GM12878 (cell line): ENCODE measurements at regions not wholly inside any gene's neighbourhood (a gene's known extent, or its start where the extent isn't known, plus 50 kb on each side); places are given as distances from the start of the nearest gene placed in this dataset.

Experiments
- ATAC-seq: fragments of 200-7000 bp; cut with Tn5 transposase; 3 replicates; pipeline ENCODE4 v1.9.1; 2020; ENCODE audit warnings: mild to moderate bottlenecking, moderate library complexity
- BruUV-seq: library from RNA; stranded (reverse); fragments of 400-500 nt; replicated peaks from 2 replicates; lab custom pipeline; 2021; lab: Mats Ljungman, UMichigan
- CTCF ChIA-PET: fragments of 300-600 bp; sonication (Branson Sonifier 250); formaldehyde crosslinking; extraction: SDS; loops from one replicate; lab custom pipeline; 2021; ENCODE audit warnings: inconsistent platforms; lab: Yijun Ruan, JAX
- POLR2A ChIA-PET: fragments of 350-600 bp; formaldehyde crosslinking; extraction: SDS; loops from one replicate; lab custom pipeline; 2021; ENCODE audit warnings: inconsistent platforms; lab: Charles Lee
- RAD21 ChIA-PET: fragments of 300-600 bp; sonication (Branson Sonifier 250); formaldehyde crosslinking; loops from one replicate; lab custom pipeline; 2023; ENCODE audit warnings: antibody characterized with exemption; ENCODE audit not compliant: unreplicated experiment; lab: Charles Lee
- SMC1A ChIA-PET: fragments of 300-600 bp; sonication (Branson Sonifier 250); formaldehyde crosslinking; loops from one replicate; lab custom pipeline; 2023; ENCODE audit not compliant: unreplicated experiment, uncharacterized antibody; lab: Charles Lee
- DNase-seq: peaks from one replicate; pipeline ENCODE4 v3.0.0-alpha.2; 2011; ENCODE audit warnings: low read depth, low spot score
- FAIRE-seq: peaks from 3 replicates; lab custom pipeline; 2011; peaks lifted over from hg19 to GRCh38; lab: Jason Lieb, UNC
- H2AFZ ChIP-seq: 2 replicates; pipeline ENCODE4 v1.6.0; 2011; ENCODE audit warnings: low read depth, low read length, control low read depth; ENCODE audit not compliant: control insufficient read depth
- H3K27ac ChIP-seq: 2 replicates; pipeline ENCODE4 v1.5.1; 2011; ENCODE audit warnings: control low read depth; ENCODE audit not compliant: control insufficient read depth, insufficient read depth
- H3K27me3 ChIP-seq, 2 experiments: replicated peaks in 1 of 2; 2 replicates each; pipeline versions ENCODE4 v1.6.0 to v1.6.1; 2011; ENCODE audit warnings: low read length in 1 of 2; ENCODE audit not compliant: control insufficient read depth in 2 of 2, insufficient read depth in 2 of 2
- H3K36me3 ChIP-seq, 2 experiments: 2 replicates each; pipeline ENCODE4 v1.5.1; 2011; ENCODE audit warnings: low read length in 1 of 2; ENCODE audit not compliant: control insufficient read depth in 2 of 2, insufficient read depth in 2 of 2
- H3K4me1 ChIP-seq: 2 replicates; pipeline ENCODE4 v1.6.1; 2011; ENCODE audit warnings: mild to moderate bottlenecking, low read length, moderate library complexity, mixed read lengths; ENCODE audit not compliant: control insufficient read depth, insufficient read depth
- H3K4me2 ChIP-seq: 2 replicates; pipeline ENCODE4 v1.6.0; 2011; ENCODE audit warnings: control low read depth; ENCODE audit not compliant: control insufficient read depth, insufficient read depth
- H3K4me3 ChIP-seq: fragments of 200-600 bp; sonication (generic); 2 replicates; pipeline ENCODE4 v1.5.1; 2016
- H3K79me2 ChIP-seq: 2 replicates; pipeline ENCODE4 v1.6.0; 2011; ENCODE audit warnings: low read length; ENCODE audit not compliant: control insufficient read depth, insufficient read depth
- H3K9ac ChIP-seq: 2 replicates; pipeline ENCODE4 v1.8.0; 2011; ENCODE audit warnings: low read length, control low read depth, mixed read lengths; ENCODE audit not compliant: control insufficient read depth, insufficient read depth
- H3K9me3 ChIP-seq: replicated peaks from 3 replicates; pipeline ENCODE4 v1.5.1; 2011; ENCODE audit warnings: mild to moderate bottlenecking, low read length; ENCODE audit not compliant: control insufficient read depth, insufficient read depth
- H4K20me1 ChIP-seq: 2 replicates; pipeline ENCODE4 v1.6.0; 2011; ENCODE audit not compliant: control insufficient read depth, insufficient read depth
- ATF7 ChIP-seq: fragments of 450-650 bp; IDR thresholded peaks from 2 replicates; pipeline ENCODE4 v1.6.1; 2016; ENCODE audit warnings: low read depth, mild to moderate bottlenecking
- EP300 ChIP-seq, 2 experiments: fragments of 150-350 bp in 1 of 2; IDR thresholded peaks; 2 replicates each; pipeline ENCODE4 v1.6.1; 2011 to 2012; ENCODE audit warnings: low read depth in 2 of 2, low read length in 2 of 2, borderline replicate concordance in 1 of 2, improper control_type of control experiment in 1 of 2, inconsistent platforms in 1 of 2; ENCODE audit not compliant: control insufficient read depth in 1 of 2
- POU2F2 ChIP-seq: IDR thresholded peaks from 3 replicates; pipeline ENCODE4 v1.6.1; 2011; ENCODE audit warnings: low read depth, mild to moderate bottlenecking, low read length, borderline replicate concordance
- RUNX3 ChIP-seq: IDR thresholded peaks from 2 replicates; pipeline ENCODE4 v1.6.1; 2012; ENCODE audit warnings: low read length, inconsistent platforms
- WGBS: methylation state at CpG from one replicate; pipeline ENCODE4 v1.1.6; 2016; ENCODE audit warnings: low lambda C conversion rate; ENCODE audit not compliant: insufficient replicate concordance, insufficient coverage; ENCODE audit errors: missing lambda C conversion rate; 5-methylcytosine and 5-hydroxymethylcytosine counted together
- in situ Hi-C: fragments of 300-500 bp; cut with MboI; formaldehyde crosslinking; loops from 9 replicates; pipeline ENCODE4 v1.14.3; 2018; ENCODE audit warnings: mixed read lengths
- intact Hi-C: fragments of 100-400 bp; cut with micrococcal nuclease; formaldehyde crosslinking; loops from one replicate; pipeline ENCODE4 v1.14.2; 2022; ENCODE audit not compliant: unreplicated experiment
- TF ChIP-seq, protein P1 (sequence below): fragments of 450-650 bp; IDR thresholded peaks from 2 replicates; pipeline ENCODE4 v1.6.1; 2016; ENCODE audit warnings: mild to moderate bottlenecking
- TF ChIP-seq, protein P2 (sequence below): fragments of 450-650 bp; IDR thresholded peaks from 2 replicates; pipeline ENCODE4 v1.6.1; 2017; ENCODE audit warnings: mild to moderate bottlenecking, low read depth, inconsistent platforms; ENCODE audit not compliant: poor library complexity, severe bottlenecking
- TF ChIP-seq, protein P3 (sequence below): fragments of 450-650 bp; IDR thresholded peaks from 2 replicates; pipeline ENCODE4 v1.6.1; 2014; ENCODE audit warnings: mild to moderate bottlenecking
- TF ChIP-seq, protein P4 (sequence below): fragments of 450-650 bp; conservative IDR thresholded peaks from 2 replicates; pipeline ENCODE4 v1.6.1; 2017; ENCODE audit warnings: mild to moderate bottlenecking, moderate library complexity

DNA sequence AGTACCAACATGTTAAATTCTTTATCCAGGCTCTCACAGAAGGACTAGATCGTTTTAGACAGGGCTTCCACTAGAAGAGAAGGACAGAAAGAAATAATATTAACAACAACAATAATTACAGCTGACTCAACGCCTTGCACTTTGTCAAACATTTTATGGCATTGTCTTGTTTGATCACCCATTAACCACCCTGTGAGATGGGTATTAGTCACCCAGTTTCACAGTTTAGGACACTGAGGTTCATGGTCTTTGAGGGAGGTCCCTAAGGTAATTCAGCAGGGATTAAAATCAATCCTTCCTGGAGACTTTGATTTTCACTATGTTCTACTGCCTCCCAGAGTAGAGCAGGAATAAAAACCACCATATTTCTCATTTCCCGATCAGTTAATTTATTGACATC, 51.4 kb upstream of the BNC2 start:
- no peak overlapping the region for H3K27ac ChIP-seq
- H3K27me3 ChIP-seq, result no peaks in the 10 kb centered on the region
- FAIRE-seq (no peak), ATAC-seq (no peak)
- H4K20me1 ChIP-seq, result no peaks in the 10 kb centered on the region
- H3K79me2 ChIP-seq, result no peaks in the 10 kb centered on the region
- H3K9me3 ChIP-seq, result no peaks in the 10 kb centered on the region; the same call in 2 of the 3 replicates
- CTCF ChIA-PET, result no interaction called here
- TF ChIP-seq POU2F2, result no peak
- no peak for TF ChIP-seq RUNX3
- TF ChIP-seq ATF7, result no peak
- TF ChIP-seq, protein P1, sequence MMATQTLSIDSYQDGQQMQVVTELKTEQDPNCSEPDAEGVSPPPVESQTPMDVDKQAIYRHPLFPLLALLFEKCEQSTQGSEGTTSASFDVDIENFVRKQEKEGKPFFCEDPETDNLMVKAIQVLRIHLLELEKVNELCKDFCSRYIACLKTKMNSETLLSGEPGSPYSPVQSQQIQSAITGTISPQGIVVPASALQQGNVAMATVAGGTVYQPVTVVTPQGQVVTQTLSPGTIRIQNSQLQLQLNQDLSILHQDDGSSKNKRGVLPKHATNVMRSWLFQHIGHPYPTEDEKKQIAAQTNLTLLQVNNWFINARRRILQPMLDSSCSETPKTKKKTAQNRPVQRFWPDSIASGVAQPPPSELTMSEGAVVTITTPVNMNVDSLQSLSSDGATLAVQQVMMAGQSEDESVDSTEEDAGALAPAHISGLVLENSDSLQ, result no peak
- TF ChIP-seq, protein P2, sequence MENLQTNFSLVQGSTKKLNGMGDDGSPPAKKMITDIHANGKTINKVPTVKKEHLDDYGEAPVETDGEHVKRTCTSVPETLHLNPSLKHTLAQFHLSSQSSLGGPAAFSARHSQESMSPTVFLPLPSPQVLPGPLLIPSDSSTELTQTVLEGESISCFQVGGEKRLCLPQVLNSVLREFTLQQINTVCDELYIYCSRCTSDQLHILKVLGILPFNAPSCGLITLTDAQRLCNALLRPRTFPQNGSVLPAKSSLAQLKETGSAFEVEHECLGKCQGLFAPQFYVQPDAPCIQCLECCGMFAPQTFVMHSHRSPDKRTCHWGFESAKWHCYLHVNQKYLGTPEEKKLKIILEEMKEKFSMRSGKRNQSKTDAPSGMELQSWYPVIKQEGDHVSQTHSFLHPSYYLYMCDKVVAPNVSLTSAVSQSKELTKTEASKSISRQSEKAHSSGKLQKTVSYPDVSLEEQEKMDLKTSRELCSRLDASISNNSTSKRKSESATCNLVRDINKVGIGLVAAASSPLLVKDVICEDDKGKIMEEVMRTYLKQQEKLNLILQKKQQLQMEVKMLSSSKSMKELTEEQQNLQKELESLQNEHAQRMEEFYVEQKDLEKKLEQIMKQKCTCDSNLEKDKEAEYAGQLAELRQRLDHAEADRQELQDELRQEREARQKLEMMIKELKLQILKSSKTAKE, result no peak
- TF ChIP-seq, protein P3, sequence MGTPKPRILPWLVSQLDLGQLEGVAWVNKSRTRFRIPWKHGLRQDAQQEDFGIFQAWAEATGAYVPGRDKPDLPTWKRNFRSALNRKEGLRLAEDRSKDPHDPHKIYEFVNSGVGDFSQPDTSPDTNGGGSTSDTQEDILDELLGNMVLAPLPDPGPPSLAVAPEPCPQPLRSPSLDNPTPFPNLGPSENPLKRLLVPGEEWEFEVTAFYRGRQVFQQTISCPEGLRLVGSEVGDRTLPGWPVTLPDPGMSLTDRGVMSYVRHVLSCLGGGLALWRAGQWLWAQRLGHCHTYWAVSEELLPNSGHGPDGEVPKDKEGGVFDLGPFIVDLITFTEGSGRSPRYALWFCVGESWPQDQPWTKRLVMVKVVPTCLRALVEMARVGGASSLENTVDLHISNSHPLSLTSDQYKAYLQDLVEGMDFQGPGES, result no peak
- TF ChIP-seq EP300 (IDR thresholded peaks at IDR 0.05; ENCODE audit: borderline replicate concordance in 1 of 2, control insufficient read depth in 1 of 2, low read depth in 2 of 2, low read length in 2 of 2), result no peak
- TF ChIP-seq, protein P4, sequence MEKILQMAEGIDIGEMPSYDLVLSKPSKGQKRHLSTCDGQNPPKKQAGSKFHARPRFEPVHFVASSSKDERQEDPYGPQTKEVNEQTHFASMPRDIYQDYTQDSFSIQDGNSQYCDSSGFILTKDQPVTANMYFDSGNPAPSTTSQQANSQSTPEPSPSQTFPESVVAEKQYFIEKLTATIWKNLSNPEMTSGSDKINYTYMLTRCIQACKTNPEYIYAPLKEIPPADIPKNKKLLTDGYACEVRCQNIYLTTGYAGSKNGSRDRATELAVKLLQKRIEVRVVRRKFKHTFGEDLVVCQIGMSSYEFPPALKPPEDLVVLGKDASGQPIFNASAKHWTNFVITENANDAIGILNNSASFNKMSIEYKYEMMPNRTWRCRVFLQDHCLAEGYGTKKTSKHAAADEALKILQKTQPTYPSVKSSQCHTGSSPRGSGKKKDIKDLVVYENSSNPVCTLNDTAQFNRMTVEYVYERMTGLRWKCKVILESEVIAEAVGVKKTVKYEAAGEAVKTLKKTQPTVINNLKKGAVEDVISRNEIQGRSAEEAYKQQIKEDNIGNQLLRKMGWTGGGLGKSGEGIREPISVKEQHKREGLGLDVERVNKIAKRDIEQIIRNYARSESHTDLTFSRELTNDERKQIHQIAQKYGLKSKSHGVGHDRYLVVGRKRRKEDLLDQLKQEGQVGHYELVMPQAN, result no peak
- TF ChIP-seq, all 136 proteins: peak for 0
- no peak overlapping the region for H3K4me3 ChIP-seq
- ChIA-PET RAD21 (no interaction called here), SMC1A (no interaction called here), POLR2A (interaction anchor here (0.5 kb wide), 1 partner anchor 9 kb away, joined by 3 read pairs; no protein-coding TSS in a partner anchor)
- in situ Hi-C loops, result no loop called here
- BruUV-seq, result no TSS peak
- H3K9ac ChIP-seq, result no peak overlapping the region
- H3K36me3 ChIP-seq, result no peaks in the 10 kb centered on the region
- no peak for DNase-seq
- no peaks in the 10 kb centered on the region for H3K4me1 ChIP-seq
- WGBS, result 2% methylated on average over 3 of the region's 3 CpGs
- H2AFZ ChIP-seq, result no peak overlapping the region
- intact Hi-C loops, result no loop called here
- H3K4me2 ChIP-seq, result no peak overlapping the region
